Upper lobe of left lung (tissue), 6 donors: ENCODE measurements at regions not wholly inside any gene's neighbourhood (a gene's known extent, or its start where the extent isn't known, plus 50 kb on each side); places are given as distances from the start of the nearest gene placed in this dataset.

Experiments used
- ATAC-seq, 2 donors: fragments of 200-7000 bp; cut with Tn5 transposase; one replicate each; pipeline ENCODE4 v1.9.1; 2022; ENCODE audit warnings: mild to moderate bottlenecking in 2 of 2, moderate library complexity in 2 of 2; ENCODE audit not compliant: low FRiP score in 2 of 2
- DNase-seq, 2 donors: peaks; one replicate each; pipeline ENCODE4 v3.0.0-alpha.2; 2019 to 2020
- H3K27ac ChIP-seq, 4 donors: fragments of 200-600 bp; sonication (generic); one replicate each; pipeline ENCODE4 v1.5.1; 2016 to 2019
- H3K27me3 ChIP-seq, 4 donors: fragments of 200-600 bp; sonication (generic); one replicate each; pipeline ENCODE4 v1.5.1; 2017 to 2019
- H3K36me3 ChIP-seq, 4 donors: fragments of 200-600 bp; sonication (generic); one replicate each; pipeline ENCODE4 v1.5.1; 2016 to 2019
- H3K4me1 ChIP-seq, 4 donors: fragments of 200-600 bp; sonication (generic); one replicate each; pipeline ENCODE4 v1.5.1; 2018 to 2019
- H3K4me3 ChIP-seq, 4 donors: fragments of 200-600 bp; sonication (generic); one replicate each; pipeline ENCODE4 v1.5.1; 2017 to 2019; ENCODE audit warnings: mild to moderate bottlenecking in 2 of 4, moderate library complexity in 1 of 4
- H3K9me3 ChIP-seq, 4 donors: fragments of 200-600 bp; sonication (generic); one replicate each; pipeline ENCODE4 v1.5.1; 2018 to 2019
- EP300 ChIP-seq, 4 donors: sonication (generic); formaldehyde crosslinking; IDR thresholded peaks; one replicate each; pipeline ENCODE4 v1.5.1; 2017; ENCODE audit warnings: antibody characterized with exemption in 4 of 4, control low read depth in 2 of 4
- POLR2A ChIP-seq, 4 donors: fragments of 450-650 bp; IDR thresholded peaks; one replicate each; pipeline ENCODE4 v1.5.1; 2016 to 2017; ENCODE audit warnings: antibody characterized with exemption in 4 of 4, mild to moderate bottlenecking in 2 of 4
- POLR2AphosphoS5 ChIP-seq, 2 donors: sonication (generic); formaldehyde crosslinking; IDR thresholded peaks; one replicate each; pipeline ENCODE4 v1.5.1; 2017; ENCODE audit warnings: antibody characterized with exemption in 2 of 2
- WGBS, 2 donors: methylation state at CpG; one replicate each; pipeline ENCODE4 v1.1.5; 2017 to 2018; 5-methylcytosine and 5-hydroxymethylcytosine counted together
- TF ChIP-seq, protein P1 (sequence below), 6 experiments: fragments of 450-650 bp in 4 of 6; fragments of 200-600 bp in 2 of 6; sonication (generic) in 2 of 6; IDR thresholded peaks; one replicate each; pipeline ENCODE4 v1.5.1; 2016 to 2019; ENCODE audit warnings: antibody characterized with exemption in 6 of 6
- donor health status: DM: no; HTN: no; CAD: no; lungs with moderate emphysema.
- donor health status: DM: no; HTN: yes; CAD: no; lungs with severe emphysema.

DNA sequence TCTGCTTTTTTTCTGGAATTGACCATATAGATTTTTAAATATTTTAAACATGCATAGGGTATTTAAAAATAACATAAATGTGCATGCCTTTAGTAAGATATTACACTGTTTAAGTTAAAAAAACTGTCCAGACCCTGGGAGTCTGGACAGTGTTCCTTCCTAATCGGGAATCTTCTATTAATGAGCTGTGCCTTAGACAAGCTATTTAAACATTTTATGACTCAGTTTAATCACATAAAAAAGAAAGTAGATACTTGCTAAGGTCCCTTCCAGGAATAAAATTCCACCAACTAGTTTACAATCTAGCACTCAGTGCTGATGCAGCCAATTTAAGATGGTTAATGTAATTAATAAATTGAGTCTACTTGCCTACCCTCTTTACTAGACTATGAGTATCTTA is 140.4 kb upstream of the DPH6 start:
- no peak overlapping the region for H3K4me3 ChIP-seq
- DNase-seq, result no peak
- H3K36me3 ChIP-seq, result no peaks in the 10 kb centered on the region
- WGBS, 2 donors, result 81 to 87% methylated on average over 1 of the region's 1 CpG
- TF ChIP-seq POLR2AphosphoS5 (IDR thresholded peaks at IDR 0.05), result no peak
- no peaks in the 10 kb centered on the region for H3K27me3 ChIP-seq
- ATAC-seq, result no peak
- H3K4me1 ChIP-seq, result peaks cover 0 to 8% (median 6%) of the 10 kb centered on the region in 4 donors
- H3K9me3 ChIP-seq, result no peaks in the 10 kb centered on the region
- H3K27ac ChIP-seq, result no peak overlapping the region

DNA sequence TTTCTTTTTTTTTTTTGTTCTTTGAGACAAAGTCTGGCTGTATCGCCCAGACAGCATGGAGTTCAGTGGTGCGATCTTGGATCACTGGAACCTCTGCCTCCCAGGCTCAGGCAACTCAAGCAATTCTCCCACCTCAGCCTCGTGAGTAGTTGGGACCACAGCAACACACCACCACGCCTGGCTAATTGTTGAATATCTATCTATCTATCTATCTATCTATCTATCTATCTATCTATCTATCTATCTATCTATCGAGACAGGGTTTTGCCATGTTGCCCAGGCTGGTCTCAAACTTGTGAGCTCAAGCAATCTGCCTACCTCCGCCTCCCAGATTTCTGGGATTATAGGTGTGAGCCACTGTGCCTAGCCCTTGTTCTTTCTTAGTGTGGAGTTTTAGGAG is 143.3 kb upstream of the DPH6 start:
- Histone ChIP-seq H3K36me3 (no peaks in the 10 kb centered on the region), H3K4me1 (peaks cover 6 to 20% (median 11%) of the 10 kb centered on the region in 4 donors), H3K27me3 (no peaks in the 10 kb centered on the region), H3K4me3 (no peak overlapping the region), H3K27ac (no peak overlapping the region), H3K9me3 (no peaks in the 10 kb centered on the region)
- WGBS, 2 donors, result 89 to 92% methylated on average over 6 of the region's 6 CpGs
- TF ChIP-seq POLR2A (IDR thresholded peaks at IDR 0.05) (no peak), EP300 (IDR thresholded peaks at IDR 0.05) (no peak), POLR2AphosphoS5 (IDR thresholded peaks at IDR 0.05) (no peak)
- TF ChIP-seq, protein P1, sequence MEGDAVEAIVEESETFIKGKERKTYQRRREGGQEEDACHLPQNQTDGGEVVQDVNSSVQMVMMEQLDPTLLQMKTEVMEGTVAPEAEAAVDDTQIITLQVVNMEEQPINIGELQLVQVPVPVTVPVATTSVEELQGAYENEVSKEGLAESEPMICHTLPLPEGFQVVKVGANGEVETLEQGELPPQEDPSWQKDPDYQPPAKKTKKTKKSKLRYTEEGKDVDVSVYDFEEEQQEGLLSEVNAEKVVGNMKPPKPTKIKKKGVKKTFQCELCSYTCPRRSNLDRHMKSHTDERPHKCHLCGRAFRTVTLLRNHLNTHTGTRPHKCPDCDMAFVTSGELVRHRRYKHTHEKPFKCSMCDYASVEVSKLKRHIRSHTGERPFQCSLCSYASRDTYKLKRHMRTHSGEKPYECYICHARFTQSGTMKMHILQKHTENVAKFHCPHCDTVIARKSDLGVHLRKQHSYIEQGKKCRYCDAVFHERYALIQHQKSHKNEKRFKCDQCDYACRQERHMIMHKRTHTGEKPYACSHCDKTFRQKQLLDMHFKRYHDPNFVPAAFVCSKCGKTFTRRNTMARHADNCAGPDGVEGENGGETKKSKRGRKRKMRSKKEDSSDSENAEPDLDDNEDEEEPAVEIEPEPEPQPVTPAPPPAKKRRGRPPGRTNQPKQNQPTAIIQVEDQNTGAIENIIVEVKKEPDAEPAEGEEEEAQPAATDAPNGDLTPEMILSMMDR (IDR thresholded peaks at IDR 0.05), result no peak
- DNase-seq (no peak), ATAC-seq (no peak)

DNA sequence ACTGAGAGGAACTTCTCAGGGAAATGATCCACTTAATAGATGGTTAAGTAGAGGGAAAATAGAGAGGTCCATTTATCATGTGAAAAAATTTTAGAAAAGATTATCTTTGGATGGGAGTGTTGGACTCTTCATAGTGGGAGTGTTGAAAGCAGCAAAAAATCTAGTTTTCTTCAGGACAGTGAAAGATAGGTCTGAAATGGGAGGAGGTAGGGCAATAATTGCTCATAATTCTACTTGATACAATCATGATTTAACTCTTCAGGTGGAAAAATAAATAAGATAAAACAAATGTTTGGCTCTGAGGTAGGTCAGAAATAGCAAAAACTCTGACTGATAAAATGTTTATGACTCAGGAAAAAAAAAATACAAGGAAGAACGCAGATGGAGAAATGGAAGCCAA is 144.1 kb upstream of the DPH6 start:
- DNase-seq (no peak), ATAC-seq (no peak)
- Histone ChIP-seq H3K9me3 (no peaks in the 10 kb centered on the region), H3K27ac (peak overlapping the region; percentile 53 to 75 (median 72)), H3K4me1 (peaks cover 6 to 20% (median 11%) of the 10 kb centered on the region in 4 donors), H3K27me3 (no peaks in the 10 kb centered on the region), H3K4me3 (no peak overlapping the region), H3K36me3 (no peaks in the 10 kb centered on the region)
- 59 to 67% methylated on average over 1 of the region's 1 CpG for WGBS, 2 donors
- TF ChIP-seq EP300 (IDR thresholded peaks at IDR 0.05), result no peak
- TF ChIP-seq, protein P1 (IDR thresholded peaks at IDR 0.05), result no peak
- TF ChIP-seq POLR2A (IDR thresholded peaks at IDR 0.05), result no peak
- no peak for TF ChIP-seq POLR2AphosphoS5 (IDR thresholded peaks at IDR 0.05)

DNA sequence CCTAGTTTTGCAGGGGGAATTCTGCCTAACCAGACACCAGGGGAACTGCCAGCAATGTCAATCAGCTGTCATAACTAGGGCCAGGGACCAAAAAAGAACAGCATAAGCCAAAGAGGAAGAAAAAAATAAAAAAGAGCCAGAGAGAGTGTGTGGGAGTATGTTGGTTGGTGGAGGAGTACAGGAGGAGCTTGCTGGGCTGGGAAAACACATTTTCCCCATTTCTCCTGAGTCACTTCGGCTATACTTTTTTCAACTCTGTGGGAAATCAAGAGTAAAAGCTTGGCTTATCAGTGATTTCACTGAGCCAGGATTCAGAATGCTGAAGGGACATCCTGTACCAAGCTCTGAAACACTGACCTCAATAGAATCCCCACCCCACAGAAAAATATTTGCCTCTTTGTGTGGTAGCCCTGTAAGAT is 144.7 kb upstream of the DPH6 start:
- TF ChIP-seq POLR2AphosphoS5 (IDR thresholded peaks at IDR 0.05) (peak in 1 of 2 donors; percentile 36), EP300 (IDR thresholded peaks at IDR 0.05) (peak in 3 of 4 donors; percentile 17 to 82 (median 71)), POLR2A (IDR thresholded peaks at IDR 0.05) (no peak)
- TF ChIP-seq, protein P1 (IDR thresholded peaks at IDR 0.05), result no peak
- DNase-seq, result no peak
- Histone ChIP-seq H3K4me1 (peaks cover 6 to 20% (median 11%) of the 10 kb centered on the region in 4 donors), H3K27ac (peak overlapping the region; percentile 53 to 75 (median 72)), H3K4me3 (no peak overlapping the region), H3K9me3 (no peaks in the 10 kb centered on the region), H3K27me3 (no peaks in the 10 kb centered on the region), H3K36me3 (no peaks in the 10 kb centered on the region)
- ATAC-seq, result peak; percentile 82 to 87
- 33% methylated on average over 1 of the region's 1 CpG for WGBS, 2 donors

DNA sequence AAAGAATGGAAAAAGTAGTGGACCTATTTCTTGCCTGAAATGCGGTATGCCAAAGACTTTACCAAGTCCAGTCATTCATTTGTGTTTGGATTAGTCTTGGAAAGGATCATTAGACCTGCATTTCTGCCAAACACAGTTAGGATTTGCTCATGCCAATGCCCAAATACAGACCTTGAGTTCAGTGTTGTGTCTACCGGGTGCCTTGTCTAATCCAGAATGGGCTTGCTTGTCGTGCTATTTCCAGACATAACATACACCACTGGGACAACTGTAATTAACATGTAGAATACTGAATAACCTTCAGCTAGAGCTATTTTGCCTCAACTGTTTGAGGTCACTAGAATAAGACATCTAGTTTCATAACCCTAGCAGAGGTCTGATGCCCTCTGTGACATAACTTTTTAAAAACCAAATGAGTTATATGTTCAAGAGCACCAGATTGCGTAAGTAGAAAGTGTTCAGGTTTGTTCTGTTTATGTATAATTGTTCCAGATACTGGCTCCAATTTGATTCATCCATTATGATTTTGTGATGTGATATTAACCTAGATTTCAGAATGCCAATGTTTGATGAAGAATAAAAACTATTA is 145.3 kb upstream of the DPH6 start:
- H3K4me3 ChIP-seq, result no peak overlapping the region
- DNase-seq (no peak), ATAC-seq (peak in 1 of 2 donors; percentile 48)
- H3K36me3 ChIP-seq, result no peaks in the 10 kb centered on the region
- peaks cover 6 to 20% (median 11%) of the 10 kb centered on the region in 4 donors for H3K4me1 ChIP-seq
- TF ChIP-seq POLR2A (IDR thresholded peaks at IDR 0.05), result no peak
- TF ChIP-seq, protein P1 (IDR thresholded peaks at IDR 0.05), result no peak
- TF ChIP-seq POLR2AphosphoS5 (IDR thresholded peaks at IDR 0.05), result no peak
- no peak for TF ChIP-seq EP300 (IDR thresholded peaks at IDR 0.05)
- H3K27me3 ChIP-seq, result no peaks in the 10 kb centered on the region
- peak overlapping the region; percentile 53 to 75 (median 72) for H3K27ac ChIP-seq
- H3K9me3 ChIP-seq, result no peaks in the 10 kb centered on the region
- 71 to 85% methylated on average over 4 of the region's 4 CpGs for WGBS, 2 donors
